Stimulated activated CD4-positive, alpha-beta T cell treated with anti-CD3 and anti-CD28 coated beads, Interleukin-1b, Interleukin-23, amount 100 ng/mL, for 48 hours (primary cell): ENCODE measurements at regions not wholly inside any gene's neighbourhood (a gene's known extent, or its start where the extent isn't known, plus 50 kb on each side); places are given as distances from the start of the nearest gene placed in this dataset.
"Not testable (repeated sequence)": the region's sequence is repeated elsewhere in the genome, so short reads cannot be mapped to it uniquely, and the experiment has no call there.

Experiments
- DNase-seq: peaks from one replicate; pipeline ENCODE4 v3.0.0-alpha.2; 2020

DNA sequence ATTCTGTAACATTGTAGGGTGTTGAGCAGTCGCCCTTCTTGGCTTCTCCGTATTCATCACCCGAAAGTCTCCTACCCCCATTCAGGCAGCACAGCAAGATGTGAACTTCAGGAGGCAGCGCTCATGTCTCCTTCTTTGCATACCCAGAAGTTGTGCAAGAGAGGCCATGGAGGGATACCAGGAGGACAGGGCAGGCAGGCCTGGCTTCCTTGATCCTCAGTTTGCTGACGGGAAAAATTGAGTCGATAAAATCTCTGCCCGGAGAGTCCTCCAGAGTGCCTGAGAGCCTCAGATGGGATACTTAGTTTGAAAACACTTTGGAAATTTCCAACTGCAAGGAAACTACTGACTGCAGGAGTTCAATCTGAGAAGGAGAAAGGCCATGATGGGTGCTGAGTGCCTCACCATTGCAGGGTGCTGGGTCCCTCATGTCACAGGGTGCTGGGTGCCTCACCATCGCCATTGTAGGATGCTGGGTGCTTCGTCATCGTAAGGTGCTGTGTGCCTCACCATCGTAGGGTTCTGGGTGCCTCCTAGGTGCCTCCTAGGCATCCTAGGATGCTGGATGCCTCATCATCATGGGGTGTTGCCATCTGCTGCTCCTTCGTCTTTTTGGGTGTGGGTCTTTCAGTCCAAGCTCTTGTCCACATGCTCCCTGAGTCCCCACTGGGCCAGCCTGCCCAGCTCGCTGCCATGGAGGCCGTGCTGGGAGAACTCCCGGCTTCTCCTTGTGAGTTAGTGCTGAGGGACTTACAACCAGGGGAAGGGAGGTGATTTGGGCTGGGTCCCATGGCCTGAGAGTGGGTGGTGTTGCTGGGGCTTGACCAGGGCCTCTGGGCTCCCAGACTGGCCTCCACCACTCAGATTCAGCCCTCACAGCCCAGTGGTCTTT is 162.4 kb downstream of the DDX1 start:
- no peak for DNase-seq

DNA sequence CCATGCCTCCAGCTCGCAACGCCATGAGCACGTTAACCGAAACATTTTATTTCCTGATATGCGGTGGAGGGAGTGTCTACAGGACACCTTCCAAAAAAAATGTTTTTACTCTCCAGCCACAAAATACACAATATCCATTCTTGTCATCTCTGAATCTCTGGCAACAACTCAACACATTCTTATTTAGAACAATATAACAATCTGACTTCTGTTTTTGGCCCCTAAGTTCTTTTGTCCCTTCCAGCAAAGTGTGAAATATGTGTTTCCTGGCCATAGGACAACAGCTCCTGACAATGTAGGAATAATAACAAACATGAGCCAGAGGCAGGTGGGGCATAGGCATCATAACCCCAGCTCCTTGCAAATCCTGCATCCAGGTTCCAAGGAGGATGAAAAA is 163.0 kb downstream of the DDX1 start:
- no peak for DNase-seq

- DNase-seq = no peak
Observed at GRCh38 chr2:15755528-15755927, 163.9 kb downstream of the DDX1 start.

GRCh38 chr2:15756011-15756550 is 164.4 kb downstream of the DDX1 start:
- no peak for DNase-seq

- DNase-seq = no peak
Observed at GRCh38 chr2:15756882-15757819, 165.5 kb downstream of the DDX1 start.

GRCh38 chr2:15757820-15758586 is 166.3 kb downstream of the DDX1 start:
- DNase-seq = no peak

- no peak for DNase-seq
Observed at GRCh38 chr2:15758848-15759247, 167.2 kb downstream of the DDX1 start.

- no peak for DNase-seq
Observed at GRCh38 chr2:15759385-15759784, 167.7 kb downstream of the DDX1 start.

- DNase-seq = not testable (repeated sequence)
Observed at GRCh38 chr2:15759791-15760190, 168.1 kb downstream of the DDX1 start.

- DNase-seq = no peak
Observed at GRCh38 chr2:15760232-15760910, 168.7 kb downstream of the DDX1 start.

- DNase-seq = no peak
Observed at GRCh38 chr2:15761056-15761455, 169.4 kb downstream of the DDX1 start.

- no peak for DNase-seq
Observed at GRCh38 chr2:15761910-15762309, 170.2 kb downstream of the DDX1 start.

DNA sequence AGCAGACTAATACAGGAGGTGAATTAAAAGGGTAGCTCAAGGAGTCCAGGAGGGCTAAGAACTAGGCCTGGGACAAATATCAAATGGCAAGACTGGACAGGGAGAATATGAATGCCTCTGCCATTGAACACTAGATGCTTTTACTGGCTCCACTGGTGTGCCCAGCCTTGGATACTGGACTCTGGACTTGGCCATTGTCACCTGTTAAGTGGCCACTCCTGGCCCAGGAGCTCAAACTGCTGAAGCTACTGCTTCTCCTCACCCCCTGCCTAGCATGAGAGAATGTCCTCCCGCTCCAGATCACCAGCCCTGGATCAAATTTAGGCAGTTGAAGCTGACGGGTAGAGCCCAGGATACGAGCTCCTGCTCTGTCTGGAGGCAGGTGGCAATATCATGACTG is 170.8 kb downstream of the DDX1 start:
- no peak for DNase-seq

- DNase-seq = no peak
Observed at GRCh38 chr2:15763106-15763821, 171.6 kb downstream of the DDX1 start.

GRCh38 chr2:15763822-15764682 is 172.4 kb downstream of the DDX1 start:
- no peak for DNase-seq

GRCh38 chr2:15764683-15765011 is 173.0 kb downstream of the DDX1 start:
- no peak for DNase-seq

- DNase-seq = no peak
Observed at GRCh38 chr2:15765211-15765610, 173.5 kb downstream of the DDX1 start.

DNA sequence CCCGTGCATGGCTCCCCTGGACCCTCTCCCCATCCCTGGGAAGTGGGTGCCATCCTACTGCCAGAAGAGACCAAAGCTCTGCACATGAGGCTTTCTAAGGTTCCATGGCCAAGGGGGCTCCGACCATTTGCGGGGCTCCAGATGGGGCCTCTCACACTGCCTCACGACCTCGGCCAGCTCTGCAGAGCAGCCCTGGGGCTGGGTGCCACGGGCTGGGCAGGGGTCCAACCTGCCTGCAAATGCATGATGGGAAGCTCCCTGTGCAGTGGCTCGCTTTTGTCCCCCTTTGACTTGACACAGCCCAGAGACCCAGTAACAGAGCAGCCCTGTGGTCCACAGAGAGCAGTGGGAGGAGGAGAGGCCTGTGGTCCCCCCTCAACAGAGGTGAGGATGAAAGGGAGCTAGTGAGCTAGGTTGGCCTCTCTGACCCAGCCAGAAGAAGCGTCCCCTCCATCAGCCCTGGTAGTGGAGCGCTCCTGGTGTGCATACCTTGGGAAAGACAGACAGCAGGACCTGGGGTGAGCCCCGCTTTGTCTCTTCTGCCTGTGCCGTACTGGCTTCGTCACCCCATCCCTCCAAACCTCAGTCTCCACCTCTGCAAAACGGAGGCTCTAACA is 174.1 kb downstream of the DDX1 start:
- DNase-seq = no peak

DNA sequence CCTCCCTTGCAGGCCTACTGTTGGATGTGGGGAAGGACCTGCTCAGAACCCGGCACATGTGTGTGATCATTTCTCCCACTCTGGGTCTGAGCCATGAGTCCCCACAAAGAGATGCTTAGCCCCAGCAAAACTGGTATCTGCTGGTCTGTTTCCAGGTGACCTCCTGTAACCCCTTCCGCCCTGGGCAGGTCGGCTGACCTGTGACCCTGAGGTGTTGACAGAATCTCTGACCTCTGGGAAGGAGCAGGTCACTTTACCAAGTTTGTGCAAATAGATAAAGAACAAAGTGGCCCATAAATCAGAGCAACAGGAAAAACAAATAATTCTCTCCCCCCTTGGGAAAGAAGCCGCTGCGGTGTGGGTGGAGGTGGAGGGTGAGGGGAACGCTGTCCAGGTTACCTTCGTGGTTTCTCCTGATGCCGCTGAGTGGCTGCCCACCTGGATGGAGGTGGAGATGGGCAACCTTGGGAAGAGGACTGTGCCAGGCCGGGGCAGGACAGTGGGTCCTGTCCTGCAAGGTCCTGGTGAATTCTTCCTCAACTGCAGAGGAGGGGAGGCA is 174.0 kb upstream of the MYCN start:
- DNase-seq = no peak
